Activated naive CD4-positive, alpha-beta T cell treated with anti-CD3 and anti-CD28 coated beads, Interleukin-2, amount 50 U/mL, for 72 hours (primary cell): ENCODE measurements at regions not wholly inside any gene's neighbourhood (a gene's known extent, or its start where the extent isn't known, plus 50 kb on each side); places are given as distances from the start of the nearest gene placed in this dataset.

ENCODE experiments used
- ATAC-seq, 2 donors: fragments of 150-1000 bp; cut with Tn5 transposase; 2 replicates each; pipeline ENCODE4 v1.10.0; 2021; ENCODE audit warnings: mild to moderate bottlenecking in 2 of 2, moderate library complexity in 2 of 2
- DNase-seq, 2 donors: peaks; one replicate each; pipeline ENCODE4 v3.0.0; 2021 to 2022; ENCODE audit warnings: low spot score in 2 of 2
- H3K27ac Mint-ChIP-seq, 2 donors: one replicate each; pipeline ENCODE4 v1.8.0; 2022; ENCODE audit warnings: mild to moderate bottlenecking in 2 of 2, mixed read lengths in 2 of 2
- H3K36me3 Mint-ChIP-seq, 2 donors: one replicate each; pipeline ENCODE4 v1.8.0; 2022; ENCODE audit warnings: mixed read lengths in 2 of 2
- H3K9me3 Mint-ChIP-seq, 2 donors: one replicate each; pipeline ENCODE4 v1.8.0; 2022; ENCODE audit warnings: mixed read lengths in 2 of 2

- H3K36me3 Mint-ChIP-seq: no peaks in the 10 kb centered on the region
- ATAC-seq (no peak), DNase-seq (no peak)
- H3K9me3 Mint-ChIP-seq: no peaks in the 10 kb centered on the region
- no peak overlapping the region for H3K27ac Mint-ChIP-seq
Observed at GRCh38 chr5:168008555-168008954, 282.9 kb upstream of the WWC1 start.

GRCh38 chr5:168011096-168011495, 280.3 kb upstream of the WWC1 start:
- DNase-seq (no peak), ATAC-seq (no peak)
- Mint-ChIP-seq H3K27ac (no peak overlapping the region), H3K9me3 (no peaks in the 10 kb centered on the region), H3K36me3 (no peaks in the 10 kb centered on the region)

GRCh38 chr5:168012006-168012405, 279.4 kb upstream of the WWC1 start:
- Mint-ChIP-seq H3K36me3 (no peaks in the 10 kb centered on the region), H3K27ac (no peak overlapping the region), H3K9me3 (no peaks in the 10 kb centered on the region)
- DNase-seq (no peak), ATAC-seq (no peak)

GRCh38 chr5:168013546-168013945, 277.9 kb upstream of the WWC1 start:
- H3K36me3 Mint-ChIP-seq: no peaks in the 10 kb centered on the region
- H3K27ac Mint-ChIP-seq: no peak overlapping the region

GRCh38 chr5:168014433-168015123, 276.9 kb upstream of the WWC1 start:
- no peaks in the 10 kb centered on the region for H3K9me3 Mint-ChIP-seq
- no peak for DNase-seq
- H3K36me3 Mint-ChIP-seq: no peaks in the 10 kb centered on the region
- H3K27ac Mint-ChIP-seq: no peak overlapping the region
- ATAC-seq: no peak

More at GRCh38 chr5:168013546-168013945, 277.9 kb upstream of the WWC1 start:
- DNase-seq (no peak), ATAC-seq (no peak)
- H3K9me3 Mint-ChIP-seq: no peaks in the 10 kb centered on the region

GRCh38 chr5:168015506-168015905, 275.9 kb upstream of the WWC1 start:
- no peak for ATAC-seq
- H3K27ac Mint-ChIP-seq: no peak overlapping the region
- no peaks in the 10 kb centered on the region for H3K9me3 Mint-ChIP-seq
- no peak for DNase-seq
- H3K36me3 Mint-ChIP-seq: no peaks in the 10 kb centered on the region

- DNase-seq: no peak
- no peak overlapping the region for H3K27ac Mint-ChIP-seq
- H3K9me3 Mint-ChIP-seq: no peaks in the 10 kb centered on the region
- ATAC-seq: no peak
- no peaks in the 10 kb centered on the region for H3K36me3 Mint-ChIP-seq
Observed at GRCh38 chr5:168017313-168017712, 274.1 kb upstream of the WWC1 start.

GRCh38 chr5:168019143-168019542, 272.3 kb upstream of the WWC1 start:
- ATAC-seq: no peak
- Mint-ChIP-seq H3K9me3 (no peaks in the 10 kb centered on the region), H3K27ac (no peak overlapping the region), H3K36me3 (no peaks in the 10 kb centered on the region)
- no peak for DNase-seq

- ATAC-seq: no peak
- Mint-ChIP-seq H3K9me3 (no peaks in the 10 kb centered on the region), H3K36me3 (no peaks in the 10 kb centered on the region), H3K27ac (no peak overlapping the region)
- no peak for DNase-seq
Observed at GRCh38 chr5:168020542-168021294, 270.7 kb upstream of the WWC1 start.

GRCh38 chr5:168022446-168023169, 268.8 kb upstream of the WWC1 start:
- H3K27ac Mint-ChIP-seq: no peak overlapping the region
- DNase-seq: no peak
- no peaks in the 10 kb centered on the region for H3K36me3 Mint-ChIP-seq
- H3K9me3 Mint-ChIP-seq: peaks cover 0 to 1% of the 10 kb centered on the region in 2 donors
- ATAC-seq: no peak

GRCh38 chr5:168023191-168023590, 268.3 kb upstream of the WWC1 start:
- peaks cover 0 to 4% of the 10 kb centered on the region in 2 donors for H3K9me3 Mint-ChIP-seq
- ATAC-seq: no peak
- DNase-seq: no peak
- H3K27ac Mint-ChIP-seq: no peak overlapping the region
- H3K36me3 Mint-ChIP-seq: no peaks in the 10 kb centered on the region

- Mint-ChIP-seq H3K36me3 (no peaks in the 10 kb centered on the region), H3K27ac (no peak overlapping the region), H3K9me3 (peaks cover 0 to 4% of the 10 kb centered on the region in 2 donors)
- no peak for DNase-seq
- no peak for ATAC-seq
Observed at GRCh38 chr5:168024306-168024705, 267.1 kb upstream of the WWC1 start.

GRCh38 chr5:168027007-168027406, 264.4 kb upstream of the WWC1 start:
- ATAC-seq (no peak), DNase-seq (no peak)
- Mint-ChIP-seq H3K27ac (no peak overlapping the region), H3K36me3 (no peaks in the 10 kb centered on the region), H3K9me3 (peaks cover 4% of the 10 kb centered on the region in 2 donors)

- no peak for ATAC-seq
- no peak overlapping the region for H3K27ac Mint-ChIP-seq
- H3K36me3 Mint-ChIP-seq: no peaks in the 10 kb centered on the region
- H3K9me3 Mint-ChIP-seq: peaks cover 4% of the 10 kb centered on the region in 2 donors
- DNase-seq: no peak
Observed at GRCh38 chr5:168030912-168031311, 260.5 kb upstream of the WWC1 start.

- DNase-seq (no peak), ATAC-seq (no peak)
- Mint-ChIP-seq H3K9me3 (peaks cover 4% of the 10 kb centered on the region in 2 donors), H3K36me3 (no peaks in the 10 kb centered on the region), H3K27ac (no peak overlapping the region)
Observed at GRCh38 chr5:168031614-168032013, 259.8 kb upstream of the WWC1 start.

GRCh38 chr5:168039039-168039438, 252.4 kb upstream of the WWC1 start:
- Mint-ChIP-seq H3K9me3 (no peaks in the 10 kb centered on the region), H3K36me3 (no peaks in the 10 kb centered on the region), H3K27ac (no peak overlapping the region)
- no peak for ATAC-seq
- no peak for DNase-seq

GRCh38 chr5:168039566-168040248, 251.7 kb upstream of the WWC1 start:
- H3K36me3 Mint-ChIP-seq: no peaks in the 10 kb centered on the region
- ATAC-seq (no peak), DNase-seq (no peak)
- no peak overlapping the region for H3K27ac Mint-ChIP-seq
- no peaks in the 10 kb centered on the region for H3K9me3 Mint-ChIP-seq
